ENCODE measurements at regions not wholly inside any gene's neighbourhood (a gene's known extent, or its start where the extent isn't known, plus 50 kb on each side); places are given as distances from the start of the nearest gene placed in this dataset.

- no peak for DNase-seq
Observed at GRCh38 chr3:175914785-175915184, 1055.7 kb downstream of the NAALADL2 start.

GRCh38 chr3:175913286-175913685 lies 1054.2 kb downstream of the NAALADL2 start:
- DNase-seq = no peak

GRCh38 chr3:175911937-175912336 lies 1052.8 kb downstream of the NAALADL2 start:
- DNase-seq = no peak

GRCh38 chr3:175902226-175902625 lies 1043.1 kb downstream of the NAALADL2 start:
- DNase-seq = no peak

- no peak for DNase-seq
Observed at GRCh38 chr3:175898194-175898593, 1039.1 kb downstream of the NAALADL2 start.

GRCh38 chr3:175896655-175897054 lies 1037.5 kb downstream of the NAALADL2 start:
- DNase-seq = no peak

- no peak for DNase-seq
Observed at GRCh38 chr3:175895731-175896130, 1036.6 kb downstream of the NAALADL2 start.

- no peak for DNase-seq
Observed at GRCh38 chr3:175893566-175893965, 1034.4 kb downstream of the NAALADL2 start.

GRCh38 chr3:175890066-175890465 lies 1030.9 kb downstream of the NAALADL2 start:
- DNase-seq = no peak

GRCh38 chr3:175885231-175885766 lies 1026.2 kb downstream of the NAALADL2 start:
- no peak for DNase-seq

GRCh38 chr3:175879417-175879816 lies 1020.3 kb downstream of the NAALADL2 start:
- no peak for DNase-seq

GRCh38 chr3:175869404-175869803 lies 1010.3 kb downstream of the NAALADL2 start:
- no peak for DNase-seq

- DNase-seq = no peak
Observed at GRCh38 chr3:175868626-175869025, 1009.5 kb downstream of the NAALADL2 start.

GRCh38 chr3:175865724-175866123 lies 1006.6 kb downstream of the NAALADL2 start:
- DNase-seq = no peak

- no peak for DNase-seq
Observed at GRCh38 chr3:175861916-175862315, 1002.8 kb downstream of the NAALADL2 start.

All from activated T-cell treated with anti-CD3 and anti-CD28 coated beads, Interleukin-2, amount 50 U/mL, for 48 hours (primary cell).